Mucosa of descending colon (tissue), 3 donors: ENCODE measurements at regions not wholly inside any gene's neighbourhood (a gene's known extent, or its start where the extent isn't known, plus 50 kb on each side); places are given as distances from the start of the nearest gene placed in this dataset.

Source experiments
- ATAC-seq: fragments of 200-7000 bp; cut with Tn5 transposase; one replicate; pipeline ENCODE4 v1.9.1; 2020; ENCODE audit warnings: mild to moderate bottlenecking, moderate library complexity
- DNase-seq, 3 donors: peaks; one replicate each; pipeline ENCODE4 v3.0.0-alpha.2; 2020
- H3K36me3 ChIP-seq: fragments of 200-600 bp; one replicate; pipeline ENCODE4 v1.8.0; 2021; ENCODE audit warnings: low read depth, mild to moderate bottlenecking
- H3K4me1 ChIP-seq: fragments of 200-600 bp; one replicate; pipeline ENCODE4 v1.8.0; 2021; ENCODE audit warnings: low read depth, mild to moderate bottlenecking
- H3K4me3 ChIP-seq: fragments of 200-600 bp; one replicate; pipeline ENCODE4 v1.8.0; 2021; ENCODE audit warnings: mild to moderate bottlenecking
- H3K9me3 ChIP-seq: fragments of 200-600 bp; one replicate; pipeline ENCODE4 v1.8.0; 2021; ENCODE audit warnings: mild to moderate bottlenecking
- intact Hi-C, 2 donors: fragments of 100-400 bp; cut with DNase I in 1 of 2; cut with micrococcal nuclease in 1 of 2; formaldehyde crosslinking; loops; one replicate each; pipeline versions ENCODE4 v1.11.0 to v1.11.1; 2022; cut with DNase I, micrococcal nuclease
- TF ChIP-seq, protein P1 (sequence below): fragments of 200-600 bp; IDR thresholded peaks from one replicate; pipeline ENCODE4 v1.8.0; 2022; ENCODE audit warnings: antibody characterized with exemption, mild to moderate bottlenecking
- donor health status: DM: no; HTN: no; CAD: no; lungs with moderate emphysema.
- donor health status: DM: no; HTN: no; CAD: no.
- donor health status: DM: no; HTN: yes; CAD: no.

DNA sequence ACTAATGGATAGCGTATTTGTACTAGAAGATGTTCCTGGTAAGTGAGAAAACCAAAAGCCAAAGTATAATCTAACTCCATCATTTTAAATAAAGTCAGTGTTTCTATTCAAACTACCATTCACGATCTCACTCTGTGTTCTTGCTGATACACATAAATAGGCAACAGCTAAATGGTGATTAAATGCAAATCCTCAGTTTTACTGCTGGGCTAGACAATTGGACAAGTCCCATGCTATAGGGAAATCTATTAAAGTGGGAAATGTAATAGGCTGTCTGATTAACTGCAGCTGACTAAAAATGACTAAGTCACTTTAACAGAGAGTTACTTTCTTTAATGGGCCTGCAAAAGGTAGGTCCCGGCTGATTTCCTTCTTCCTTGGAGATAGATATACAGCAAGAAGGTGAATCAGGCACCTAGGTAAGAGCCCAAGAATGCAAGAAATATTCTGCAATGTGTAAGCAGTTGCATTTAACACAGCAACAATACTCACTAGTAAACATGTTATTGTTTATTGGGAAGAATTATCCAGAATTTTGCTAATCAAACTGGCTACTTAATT, 298.4 kb downstream of the SLITRK6 start:
- intact Hi-C loops = no loop called here
- TF ChIP-seq, protein P1, sequence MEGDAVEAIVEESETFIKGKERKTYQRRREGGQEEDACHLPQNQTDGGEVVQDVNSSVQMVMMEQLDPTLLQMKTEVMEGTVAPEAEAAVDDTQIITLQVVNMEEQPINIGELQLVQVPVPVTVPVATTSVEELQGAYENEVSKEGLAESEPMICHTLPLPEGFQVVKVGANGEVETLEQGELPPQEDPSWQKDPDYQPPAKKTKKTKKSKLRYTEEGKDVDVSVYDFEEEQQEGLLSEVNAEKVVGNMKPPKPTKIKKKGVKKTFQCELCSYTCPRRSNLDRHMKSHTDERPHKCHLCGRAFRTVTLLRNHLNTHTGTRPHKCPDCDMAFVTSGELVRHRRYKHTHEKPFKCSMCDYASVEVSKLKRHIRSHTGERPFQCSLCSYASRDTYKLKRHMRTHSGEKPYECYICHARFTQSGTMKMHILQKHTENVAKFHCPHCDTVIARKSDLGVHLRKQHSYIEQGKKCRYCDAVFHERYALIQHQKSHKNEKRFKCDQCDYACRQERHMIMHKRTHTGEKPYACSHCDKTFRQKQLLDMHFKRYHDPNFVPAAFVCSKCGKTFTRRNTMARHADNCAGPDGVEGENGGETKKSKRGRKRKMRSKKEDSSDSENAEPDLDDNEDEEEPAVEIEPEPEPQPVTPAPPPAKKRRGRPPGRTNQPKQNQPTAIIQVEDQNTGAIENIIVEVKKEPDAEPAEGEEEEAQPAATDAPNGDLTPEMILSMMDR = no peak
- no peak overlapping the region for H3K4me3 ChIP-seq
- DNase-seq = no peak
- no peaks in the 10 kb centered on the region for H3K4me1 ChIP-seq
- no peak for ATAC-seq
- H3K9me3 ChIP-seq = no peaks in the 10 kb centered on the region
- no peaks in the 10 kb centered on the region for H3K36me3 ChIP-seq

DNA sequence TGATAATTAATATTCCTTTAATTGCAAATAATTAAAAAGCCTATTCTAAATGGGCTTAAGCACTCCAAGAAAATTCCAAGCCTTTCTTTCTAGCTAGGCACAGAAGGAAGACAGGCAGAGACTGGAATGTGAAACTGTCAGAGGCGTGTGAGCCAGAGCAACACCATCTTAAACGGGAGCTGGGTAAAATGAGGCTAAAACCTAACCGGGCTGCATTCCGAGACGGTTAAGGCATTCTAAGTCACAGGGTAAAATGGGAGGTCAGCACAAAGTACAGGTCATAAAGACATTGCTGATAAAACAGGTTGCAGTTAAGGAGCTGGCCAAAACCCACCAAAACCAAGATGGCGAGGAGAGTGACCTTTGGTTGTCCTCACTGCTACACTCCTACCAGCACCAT, 300.4 kb downstream of the SLITRK6 start:
- intact Hi-C loops = no loop called here
- H3K36me3 ChIP-seq = no peaks in the 10 kb centered on the region
- no peaks in the 10 kb centered on the region for H3K9me3 ChIP-seq
- no peak overlapping the region for H3K4me3 ChIP-seq
- TF ChIP-seq, protein P1 = no peak
- no peak for ATAC-seq
- DNase-seq = no peak
- H3K4me1 ChIP-seq = no peaks in the 10 kb centered on the region

DNA sequence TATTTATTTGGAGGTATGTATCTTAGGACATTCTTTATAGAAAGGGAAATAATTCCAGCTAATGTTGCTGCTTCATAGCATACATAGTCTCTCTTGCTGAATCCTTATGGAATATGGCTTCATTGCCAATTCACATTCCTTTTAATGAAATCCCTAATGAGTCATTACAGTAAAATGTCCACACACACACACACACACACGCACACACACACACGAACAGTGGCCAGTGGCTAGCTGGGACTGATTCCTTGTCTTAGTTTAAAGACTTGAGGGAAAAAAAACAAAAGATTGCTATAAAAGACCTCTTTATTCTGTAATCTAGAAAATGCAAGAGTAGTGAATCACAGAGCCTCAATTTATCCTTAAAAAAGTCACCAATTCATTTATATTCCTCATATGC, 301.6 kb downstream of the SLITRK6 start:
- no peaks in the 10 kb centered on the region for H3K4me1 ChIP-seq
- DNase-seq (no peak), ATAC-seq (no peak)
- TF ChIP-seq, protein P1 = no peak
- H3K36me3 ChIP-seq = no peaks in the 10 kb centered on the region
- intact Hi-C loops = no loop called here
- H3K9me3 ChIP-seq = no peaks in the 10 kb centered on the region
- no peak overlapping the region for H3K4me3 ChIP-seq

DNA sequence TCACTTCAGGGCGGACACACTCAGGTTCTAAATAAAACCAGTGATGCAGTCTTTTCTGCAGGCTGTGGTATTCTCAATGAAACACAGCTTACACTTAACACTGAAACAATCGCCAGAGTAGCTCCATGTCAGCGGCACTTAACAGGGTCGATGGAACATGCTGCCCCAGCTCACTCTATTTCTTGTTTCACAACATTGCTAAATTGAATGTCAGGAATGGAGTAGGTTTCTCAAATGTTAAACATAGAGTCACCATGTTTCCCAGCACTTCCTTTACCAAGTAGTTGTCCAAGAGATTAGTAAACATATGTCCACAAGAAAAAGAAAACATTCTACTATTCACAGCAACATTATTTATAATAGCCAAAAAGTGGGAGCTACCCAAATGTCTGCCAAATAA, 306.9 kb downstream of the SLITRK6 start:
- no peak overlapping the region for H3K4me3 ChIP-seq
- TF ChIP-seq, protein P1 = no peak
- no peaks in the 10 kb centered on the region for H3K9me3 ChIP-seq
- DNase-seq = no peak
- H3K4me1 ChIP-seq = no peaks in the 10 kb centered on the region
- no peaks in the 10 kb centered on the region for H3K36me3 ChIP-seq
- no peak for ATAC-seq
- intact Hi-C loops = no loop called here

DNA sequence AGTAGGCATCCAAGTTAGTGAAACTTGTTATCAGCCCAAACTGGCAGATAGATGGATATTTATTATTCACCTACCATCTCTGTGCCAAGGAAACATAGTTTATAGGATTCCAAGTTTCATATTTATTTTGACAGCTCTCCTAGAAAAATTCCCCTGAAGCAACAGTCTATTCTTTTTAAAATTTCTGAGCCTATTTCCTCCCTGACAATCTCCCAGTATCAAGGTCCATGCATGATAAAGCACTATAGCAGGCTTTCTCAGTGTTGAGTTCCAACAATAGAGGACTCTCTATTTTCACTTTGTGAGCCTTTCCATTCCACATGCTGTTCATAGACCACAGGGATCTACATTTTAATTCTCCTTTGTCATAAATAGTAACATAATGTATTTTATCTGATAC, 312.6 kb downstream of the SLITRK6 start:
- ATAC-seq = no peak

More for the DNA sequence above, 312.6 kb downstream of the SLITRK6 start:
- no peaks in the 10 kb centered on the region for H3K9me3 ChIP-seq
- no peaks in the 10 kb centered on the region for H3K4me1 ChIP-seq
- H3K36me3 ChIP-seq = no peaks in the 10 kb centered on the region
- intact Hi-C loops = no loop called here
- DNase-seq = no peak
- TF ChIP-seq, protein P1 = no peak
- H3K4me3 ChIP-seq = no peak overlapping the region
